ENCODE measurements at regions not wholly inside any gene's neighbourhood (a gene's known extent, or its start where the extent isn't known, plus 50 kb on each side); places are given as distances from the start of the nearest gene placed in this dataset.

DNA sequence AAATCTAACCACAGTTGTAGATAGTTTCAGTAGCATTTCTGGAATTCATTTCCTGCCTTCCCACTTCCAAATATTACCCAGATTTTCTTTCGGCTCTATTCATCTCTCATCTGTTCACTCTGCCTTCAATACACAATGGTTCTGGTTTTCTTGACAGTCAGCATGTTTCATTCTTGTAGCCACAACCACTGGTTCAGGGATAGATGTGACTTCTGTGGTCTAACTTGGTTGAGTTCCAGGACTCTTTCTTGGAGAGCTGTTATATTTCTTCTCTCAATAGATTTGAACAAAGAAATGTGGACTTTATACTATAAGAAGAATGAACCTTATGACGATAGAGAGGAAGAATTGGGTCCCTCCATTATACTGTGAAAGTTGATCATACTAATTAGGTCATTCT, 228.8 kb downstream of the NSUN3 start:
- TF ChIP-seq EZH2 (IDR thresholded peaks at IDR 0.05; ENCODE audit: insufficient read depth, low read length), result no peak
- TF ChIP-seq, protein P1, sequence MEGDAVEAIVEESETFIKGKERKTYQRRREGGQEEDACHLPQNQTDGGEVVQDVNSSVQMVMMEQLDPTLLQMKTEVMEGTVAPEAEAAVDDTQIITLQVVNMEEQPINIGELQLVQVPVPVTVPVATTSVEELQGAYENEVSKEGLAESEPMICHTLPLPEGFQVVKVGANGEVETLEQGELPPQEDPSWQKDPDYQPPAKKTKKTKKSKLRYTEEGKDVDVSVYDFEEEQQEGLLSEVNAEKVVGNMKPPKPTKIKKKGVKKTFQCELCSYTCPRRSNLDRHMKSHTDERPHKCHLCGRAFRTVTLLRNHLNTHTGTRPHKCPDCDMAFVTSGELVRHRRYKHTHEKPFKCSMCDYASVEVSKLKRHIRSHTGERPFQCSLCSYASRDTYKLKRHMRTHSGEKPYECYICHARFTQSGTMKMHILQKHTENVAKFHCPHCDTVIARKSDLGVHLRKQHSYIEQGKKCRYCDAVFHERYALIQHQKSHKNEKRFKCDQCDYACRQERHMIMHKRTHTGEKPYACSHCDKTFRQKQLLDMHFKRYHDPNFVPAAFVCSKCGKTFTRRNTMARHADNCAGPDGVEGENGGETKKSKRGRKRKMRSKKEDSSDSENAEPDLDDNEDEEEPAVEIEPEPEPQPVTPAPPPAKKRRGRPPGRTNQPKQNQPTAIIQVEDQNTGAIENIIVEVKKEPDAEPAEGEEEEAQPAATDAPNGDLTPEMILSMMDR (IDR thresholded peaks at IDR 0.05; ENCODE audit: insufficient read depth, low read depth, low read length), result no peak

All from astrocyte (in vitro differentiated cells and primary cell).